Transverse colon (tissue), 4 donors: ENCODE measurements at regions not wholly inside any gene's neighbourhood (a gene's known extent, or its start where the extent isn't known, plus 50 kb on each side); places are given as distances from the start of the nearest gene placed in this dataset.

Experiments used
- DNase-seq: peaks from one replicate; pipeline ENCODE4 v3.0.0-alpha.2; 2019
- H3K27ac ChIP-seq, 4 donors: fragments of 200-600 bp; sonication (generic); 2 replicates each; pipeline ENCODE4 v1.5.1; 2016 to 2018; ENCODE audit warnings: inconsistent platforms in 4 of 4
- H3K27me3 ChIP-seq: fragments of 200-600 bp; sonication (generic); 2 replicates; pipeline ENCODE4 v1.5.1; 2017; ENCODE audit warnings: inconsistent platforms
- H3K36me3 ChIP-seq, 4 donors: fragments of 200-600 bp; sonication (generic); 2 replicates each; pipeline ENCODE4 v1.5.1; 2017 to 2019; ENCODE audit warnings: inconsistent platforms in 4 of 4
- H3K4me1 ChIP-seq, 4 donors: fragments of 200-600 bp; sonication (generic); 2 replicates each; pipeline ENCODE4 v1.5.1; 2017 to 2020; ENCODE audit warnings: inconsistent platforms in 4 of 4
- H3K4me3 ChIP-seq, 4 donors: fragments of 200-600 bp; sonication (generic); 1 replicate in 1 of 4; 2 replicates in 3 of 4; pipeline versions ENCODE4 v1.5.1 to v1.6.1; 2017 to 2019; ENCODE audit warnings: inconsistent platforms in 4 of 4
- H3K9me3 ChIP-seq, 2 donors: fragments of 200-600 bp; sonication (generic); 2 replicates each; pipeline ENCODE4 v1.5.1; 2017 to 2019; ENCODE audit warnings: inconsistent platforms in 2 of 2
- EP300 ChIP-seq: sonication (generic); formaldehyde crosslinking; IDR thresholded peaks from one replicate; pipeline ENCODE4 v1.6.1; 2017; ENCODE audit warnings: antibody characterized with exemption, low read depth
- POLR2A ChIP-seq: fragments of 450-650 bp; IDR thresholded peaks from one replicate; pipeline ENCODE4 v1.6.1; 2016; ENCODE audit warnings: antibody characterized with exemption, mild to moderate bottlenecking, moderate library complexity
- POLR2AphosphoS5 ChIP-seq, 3 donors: sonication (generic); formaldehyde crosslinking; IDR thresholded peaks; one replicate each; pipeline ENCODE4 v1.6.1; 2016; ENCODE audit warnings: antibody characterized with exemption in 3 of 3
- WGBS, 2 donors: methylation state at CpG; one replicate each; pipeline ENCODE4 v1.1.5; 2018; ENCODE audit warnings: low coverage in 1 of 2; 5-methylcytosine and 5-hydroxymethylcytosine counted together
- in situ Hi-C, 4 donors: fragments of 200-750 bp; cut with MboI; loops; one replicate each; pipeline versions ENCODE4 v1.15.0 to v1.15.1; 2017; ENCODE audit warnings: low sequenced_read_pairs in 3 of 4, low pct_ligation_motif_present in 1 of 4, low pct_unique_long_range_greater_than_20kb in 1 of 4
- intact Hi-C: fragments of 100-400 bp; cut with DNase I; formaldehyde crosslinking; loops from one replicate; pipeline ENCODE4 v1.15.1; 2023; ENCODE audit warnings: low total_unique reads
- TF ChIP-seq, protein P1 (sequence below), 5 experiments: fragments of 200-600 bp in 3 of 5; fragments of 450-650 bp in 2 of 5; sonication (generic) in 3 of 5; IDR thresholded peaks; 1 replicate in 2 of 5; 2 replicates in 3 of 5; pipeline ENCODE4 v1.5.1; 2016 to 2017; ENCODE audit warnings: antibody characterized with exemption in 5 of 5, inconsistent platforms in 3 of 5, mild to moderate bottlenecking in 2 of 5, moderate library complexity in 1 of 5

DNA sequence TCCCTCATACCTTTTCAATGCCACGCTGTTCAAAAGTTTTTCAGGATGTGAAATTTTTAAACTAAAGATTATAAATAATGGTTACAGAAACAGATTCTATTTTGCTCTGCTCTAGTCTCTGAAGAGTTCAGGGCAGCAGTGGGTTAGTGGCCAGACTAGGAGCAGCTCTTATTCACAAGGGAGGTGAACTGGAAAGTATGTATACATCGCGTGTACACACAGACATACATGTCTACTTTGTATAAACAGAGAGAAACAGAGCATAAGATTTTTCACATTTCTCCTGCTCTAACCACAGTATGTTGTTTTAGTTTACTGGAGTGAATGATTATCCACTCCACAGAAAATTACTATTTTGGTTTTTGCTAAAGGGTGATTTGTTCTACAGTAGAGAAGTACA lies 74.4 kb upstream of the CRY1 start:
- intact Hi-C loops, result no loop called here
- Histone ChIP-seq H3K36me3 (no peaks in the 10 kb centered on the region), H3K4me1 (no peaks in the 10 kb centered on the region), H3K9me3 (no peaks in the 10 kb centered on the region), H3K4me3 (no peak overlapping the region), H3K27ac (no peak overlapping the region), H3K27me3 (peaks cover 3% of the 10 kb centered on the region)
- 36 to 59% methylated on average over 3 of the region's 3 CpGs for WGBS, 2 donors
- TF ChIP-seq EP300 (no peak), POLR2A (no peak), POLR2AphosphoS5 (IDR thresholded peaks at IDR 0.05) (no peak)
- TF ChIP-seq, protein P1, sequence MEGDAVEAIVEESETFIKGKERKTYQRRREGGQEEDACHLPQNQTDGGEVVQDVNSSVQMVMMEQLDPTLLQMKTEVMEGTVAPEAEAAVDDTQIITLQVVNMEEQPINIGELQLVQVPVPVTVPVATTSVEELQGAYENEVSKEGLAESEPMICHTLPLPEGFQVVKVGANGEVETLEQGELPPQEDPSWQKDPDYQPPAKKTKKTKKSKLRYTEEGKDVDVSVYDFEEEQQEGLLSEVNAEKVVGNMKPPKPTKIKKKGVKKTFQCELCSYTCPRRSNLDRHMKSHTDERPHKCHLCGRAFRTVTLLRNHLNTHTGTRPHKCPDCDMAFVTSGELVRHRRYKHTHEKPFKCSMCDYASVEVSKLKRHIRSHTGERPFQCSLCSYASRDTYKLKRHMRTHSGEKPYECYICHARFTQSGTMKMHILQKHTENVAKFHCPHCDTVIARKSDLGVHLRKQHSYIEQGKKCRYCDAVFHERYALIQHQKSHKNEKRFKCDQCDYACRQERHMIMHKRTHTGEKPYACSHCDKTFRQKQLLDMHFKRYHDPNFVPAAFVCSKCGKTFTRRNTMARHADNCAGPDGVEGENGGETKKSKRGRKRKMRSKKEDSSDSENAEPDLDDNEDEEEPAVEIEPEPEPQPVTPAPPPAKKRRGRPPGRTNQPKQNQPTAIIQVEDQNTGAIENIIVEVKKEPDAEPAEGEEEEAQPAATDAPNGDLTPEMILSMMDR (IDR thresholded peaks at IDR 0.05), result no peak
- DNase-seq, result no peak
- in situ Hi-C loops, result no loop called here

DNA sequence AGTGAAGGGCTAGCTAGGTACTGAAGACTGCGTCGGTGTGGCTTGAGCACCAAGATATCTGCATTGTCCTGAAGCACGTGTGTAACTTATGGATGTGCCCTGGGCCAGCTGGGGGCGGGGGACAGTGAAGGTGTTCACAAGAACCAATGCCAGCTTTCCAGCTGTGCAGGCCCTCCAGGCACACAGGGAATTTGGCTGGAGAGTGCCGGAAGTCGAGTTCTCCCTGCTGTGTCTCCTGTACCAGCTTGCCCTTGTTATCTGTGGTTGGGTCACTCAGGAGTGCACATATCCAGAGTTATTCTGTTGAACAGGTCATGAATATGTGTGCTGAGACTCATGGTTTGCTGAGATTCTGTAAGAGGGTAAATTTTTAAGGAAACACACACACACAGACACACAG lies 75.9 kb upstream of the CRY1 start:
- Histone ChIP-seq H3K27ac (no peak overlapping the region), H3K4me3 (no peak overlapping the region), H3K4me1 (no peaks in the 10 kb centered on the region), H3K9me3 (no peaks in the 10 kb centered on the region), H3K36me3 (no peaks in the 10 kb centered on the region), H3K27me3 (peaks cover 3% of the 10 kb centered on the region)
- in situ Hi-C loops (no loop called here), intact Hi-C loops (no loop called here)
- TF ChIP-seq POLR2A (no peak), POLR2AphosphoS5 (IDR thresholded peaks at IDR 0.05) (no peak), EP300 (no peak)
- TF ChIP-seq, protein P1 (IDR thresholded peaks at IDR 0.05), result no peak
- no peak for DNase-seq
- WGBS, 2 donors, result 73% methylated on average over 6 of the region's 6 CpGs; no CpG with 5 or more reads in 1 of the 2 donors

DNA sequence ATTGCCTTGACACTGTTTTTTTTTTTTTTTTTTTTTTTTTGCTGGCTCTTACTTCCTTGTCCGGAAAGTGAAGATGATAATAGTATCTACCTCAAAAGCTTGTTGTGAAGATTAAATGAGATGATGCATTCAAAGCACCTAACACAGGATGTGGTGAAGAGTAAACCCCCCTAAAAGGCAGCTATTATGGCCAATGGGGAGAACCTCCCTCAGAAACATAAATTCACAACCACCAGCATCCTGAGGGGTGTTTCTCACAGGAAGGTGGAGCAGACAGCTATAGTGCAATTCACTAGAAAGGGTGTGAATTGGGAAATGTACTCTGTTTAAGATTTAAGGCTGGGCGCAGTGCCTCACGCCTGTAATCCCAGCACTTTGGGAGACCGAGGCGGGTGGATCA lies 85.4 kb upstream of the CRY1 start:
- WGBS, 2 donors, result 57 to 86% methylated on average over 1 to 5 of the region's 5 CpGs
- in situ Hi-C loops (no loop called here), intact Hi-C loops (no loop called here)
- H3K36me3 ChIP-seq, result no peaks in the 10 kb centered on the region
- no peak for TF ChIP-seq EP300
- H3K4me1 ChIP-seq, result no peaks in the 10 kb centered on the region
- H3K4me3 ChIP-seq, result no peak overlapping the region
- H3K9me3 ChIP-seq, result no peaks in the 10 kb centered on the region
- no peak for DNase-seq
- no peaks in the 10 kb centered on the region for H3K27me3 ChIP-seq
- H3K27ac ChIP-seq, result no peak overlapping the region

DNA sequence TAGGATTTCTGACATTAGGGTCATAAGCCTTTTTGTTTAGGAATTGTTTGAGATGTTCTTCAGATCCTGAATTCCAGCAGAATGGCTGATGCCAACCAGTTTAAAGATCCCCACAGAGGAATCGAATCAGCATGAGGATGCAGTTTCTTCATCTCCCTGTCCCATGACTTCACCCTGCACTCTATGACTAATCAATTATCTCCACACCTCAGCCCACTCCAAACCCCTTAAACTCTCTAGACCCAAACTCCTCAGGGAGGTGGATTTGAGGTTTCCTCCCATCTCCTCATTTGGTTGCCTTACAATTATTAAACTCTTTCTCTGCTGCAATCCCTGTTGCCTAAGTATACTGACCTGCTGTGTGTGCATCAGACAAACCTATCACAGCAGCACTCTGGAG lies 86.5 kb upstream of the CRY1 start:
- Histone ChIP-seq H3K27ac (no peak overlapping the region), H3K4me3 (no peak overlapping the region), H3K4me1 (no peaks in the 10 kb centered on the region), H3K9me3 (no peaks in the 10 kb centered on the region), H3K27me3 (no peaks in the 10 kb centered on the region), H3K36me3 (no peaks in the 10 kb centered on the region)
- no peak for DNase-seq
- WGBS, 2 donors, result 57 to 73% methylated on average over 1 of the region's 1 CpG
- in situ Hi-C loops (no loop called here), intact Hi-C loops (no loop called here)
- TF ChIP-seq POLR2A (no peak), POLR2AphosphoS5 (IDR thresholded peaks at IDR 0.05) (no peak), EP300 (no peak)
- TF ChIP-seq, protein P1 (IDR thresholded peaks at IDR 0.05), result no peak

DNA sequence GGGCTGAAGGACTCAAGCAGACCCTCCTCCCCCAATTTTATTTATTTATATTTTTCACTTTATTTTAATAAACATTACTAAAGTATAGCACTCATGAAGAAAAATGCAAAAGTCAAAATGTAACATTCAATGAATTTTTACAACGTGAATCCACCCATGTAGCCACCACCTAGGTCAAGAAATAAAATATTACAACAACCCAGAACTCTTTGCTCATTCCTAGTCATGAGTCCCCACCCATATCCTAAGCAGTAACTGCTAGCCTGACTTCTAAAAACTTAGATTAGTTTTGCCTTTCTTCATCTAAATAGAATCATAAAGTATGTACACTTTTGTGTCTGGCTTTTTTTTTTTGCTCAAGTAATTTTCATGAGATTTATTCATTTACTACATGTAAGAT lies 86.9 kb upstream of the CRY1 start:
- Histone ChIP-seq H3K4me3 (no peak overlapping the region), H3K9me3 (no peaks in the 10 kb centered on the region), H3K36me3 (no peaks in the 10 kb centered on the region), H3K27me3 (no peaks in the 10 kb centered on the region), H3K27ac (no peak overlapping the region), H3K4me1 (no peaks in the 10 kb centered on the region)
- DNase-seq, result no peak
- WGBS, 2 donors, result 20 to 30% methylated on average over 1 of the region's 1 CpG
- intact Hi-C loops, result no loop called here
- in situ Hi-C loops, result no loop called here
- TF ChIP-seq EP300 (no peak), POLR2A (no peak), POLR2AphosphoS5 (IDR thresholded peaks at IDR 0.05) (no peak)
- TF ChIP-seq, protein P1 (IDR thresholded peaks at IDR 0.05), result no peak
